HCT116 (cell line): ENCODE measurements at regions not wholly inside any gene's neighbourhood (a gene's known extent, or its start where the extent isn't known, plus 50 kb on each side); places are given as distances from the start of the nearest gene placed in this dataset.

Source experiments
- ATAC-seq: fragments of 200-7000 bp; cut with Tn5 transposase; 2 replicates; pipeline ENCODE4 v1.9.1; 2020; ENCODE audit warnings: mild to moderate bottlenecking, moderate library complexity
- BruUV-seq: library from RNA; stranded (reverse); fragments of 400-500 nt; replicated peaks from 2 replicates; lab custom pipeline; 2021; lab: Mats Ljungman, UMichigan
- CTCF ChIA-PET: fragments of 300-600 bp; sonication (Branson Sonifier 250); formaldehyde crosslinking; loops from one replicate; lab custom pipeline; 2021; ENCODE audit warnings: antibody characterized with exemption; lab: Charles Lee
- POLR2A ChIA-PET: fragments of 300-600, 350-600 bp; sonication (Branson Sonifier 250); formaldehyde crosslinking; loops from one replicate; lab custom pipeline; 2021; ENCODE audit warnings: antibody characterized with exemption; lab: Charles Lee
- RAD21 ChIA-PET, 2 experiments: fragments of 300-600 bp; sonication (Branson Sonifier 250); formaldehyde crosslinking; loops; one replicate each; lab custom pipeline; 2023; ENCODE audit warnings: low total read pairs in 2 of 2; ENCODE audit not compliant: uncharacterized antibody in 2 of 2, unreplicated experiment in 2 of 2, low non-redundant PET in 1 of 2; lab: Charles Lee
- DNase-seq: peaks from one replicate; pipeline ENCODE4 v3.0.0-alpha.2; 2010; ENCODE audit warnings: low read depth, low spot score
- H2AFZ ChIP-seq: fragments of 200-600 bp; shearing (Covaris generic), sonication (generic); 2 replicates; pipeline ENCODE4 v1.6.1; 2017; ENCODE audit warnings: low read depth, mixed run types, mixed read lengths, antibody characterized with exemption, low read length; ENCODE audit not compliant: poor library complexity, severe bottlenecking
- H3K27ac ChIP-seq: 2 replicates; pipeline ENCODE4 v1.5.1; 2012; ENCODE audit warnings: low read depth, low read length
- H3K27me3 ChIP-seq: fragments of 200-600 bp; sonication (generic); 2 replicates; pipeline ENCODE4 v1.6.1; 2016; ENCODE audit warnings: mixed run types, low read length, mixed read lengths; ENCODE audit not compliant: insufficient read depth
- H3K36me3 ChIP-seq, 2 experiments: fragments of 200-500 bp in 1 of 2; fragments of 200-600 bp in 1 of 2; sonication (Bioruptor generic) in 1 of 2; sonication (generic) in 1 of 2; 2 replicates each; pipeline versions ENCODE4 v1.5.1 to v1.6.1; 2014 to 2016; ENCODE audit warnings: low read length in 2 of 2, inconsistent platforms in 1 of 2, mixed read lengths in 1 of 2, mixed run types in 1 of 2; ENCODE audit not compliant: insufficient read depth in 2 of 2, control insufficient read depth in 1 of 2
- H3K4me1 ChIP-seq, 2 experiments: fragments of 200-600 bp in 1 of 2; sonication (generic) in 1 of 2; 2 replicates each; pipeline versions ENCODE4 v1.5.1 to v1.6.1; 2012 to 2017; ENCODE audit warnings: low read length in 2 of 2, inconsistent platforms in 1 of 2, mild to moderate bottlenecking in 1 of 2, mixed read lengths in 1 of 2, mixed run types in 1 of 2, moderate library complexity in 1 of 2; ENCODE audit not compliant: insufficient read depth in 2 of 2, control insufficient read depth in 1 of 2
- H3K4me2 ChIP-seq: fragments of 200-600 bp; sonication (generic); 2 replicates; pipeline ENCODE4 v1.6.1; 2017; ENCODE audit warnings: mixed run types, low read length, mixed read lengths
- H3K4me3 ChIP-seq, 2 experiments: fragments of 200-600 bp in 1 of 2; sonication (generic) in 1 of 2; replicated peaks in 1 of 2; 2 replicates each; pipeline ENCODE4 v1.5.1; 2011 to 2016; ENCODE audit warnings: low read length in 2 of 2, control low read depth in 1 of 2, low read depth in 1 of 2, mild to moderate bottlenecking in 1 of 2, mixed read lengths in 1 of 2, mixed run types in 1 of 2
- H3K79me2 ChIP-seq: fragments of 200-600 bp; sonication (generic); 2 replicates; pipeline ENCODE4 v1.6.1; 2017; ENCODE audit warnings: mild to moderate bottlenecking, mixed run types, low read length, moderate library complexity, mixed read lengths; ENCODE audit not compliant: insufficient read depth
- H3K9ac ChIP-seq: fragments of 200-600 bp; sonication (generic); 2 replicates; pipeline ENCODE4 v1.6.1; 2016; ENCODE audit warnings: low read length, mixed read lengths
- H3K9me2 ChIP-seq: fragments of 200-600 bp; sonication (generic), shearing (Covaris generic); 2 replicates; pipeline ENCODE4 v1.6.1; 2017; ENCODE audit warnings: mixed run types, mild to moderate bottlenecking, moderate library complexity; ENCODE audit not compliant: insufficient read depth
- H3K9me3 ChIP-seq, 2 experiments: fragments of 200-500 bp in 1 of 2; fragments of 200-600 bp in 1 of 2; sonication (Bioruptor generic) in 1 of 2; sonication (generic) in 1 of 2; 2 replicates each; pipeline ENCODE4 v1.6.1; 2014 to 2017; ENCODE audit warnings: low read length in 2 of 2, mixed read lengths in 2 of 2, inconsistent platforms in 1 of 2, low read depth in 1 of 2, mild to moderate bottlenecking in 1 of 2, mixed run types in 1 of 2, moderate library complexity in 1 of 2; ENCODE audit not compliant: control insufficient read depth in 1 of 2, insufficient read depth in 1 of 2
- H4K20me1 ChIP-seq: fragments of 200-600 bp; sonication (generic), shearing (Covaris generic); 2 replicates; pipeline ENCODE4 v1.6.1; 2017; ENCODE audit warnings: mixed run types, mild to moderate bottlenecking, moderate library complexity; ENCODE audit not compliant: insufficient read depth
- ATF3 ChIP-seq: IDR thresholded peaks from 2 replicates; pipeline ENCODE4 v1.6.1; 2012
- CEBPB ChIP-seq: IDR thresholded peaks from 2 replicates; pipeline ENCODE4 v1.6.1; 2012; ENCODE audit warnings: low read depth
- CTCF ChIP-seq, 3 experiments: fragments of 200-600 bp in 1 of 3; sonication (generic) in 1 of 3; IDR thresholded peaks in 2 of 3; conservative IDR thresholded peaks in 1 of 3; 2 replicates each; pipeline ENCODE4 v1.5.1; 2012 to 2017; ENCODE audit warnings: low read depth in 2 of 3, low read length in 2 of 3, antibody characterized with exemption in 1 of 3, borderline replicate concordance in 1 of 3, control low read depth in 1 of 3, mild to moderate bottlenecking in 1 of 3, mixed read lengths in 1 of 3, mixed run types in 1 of 3, moderate library complexity in 1 of 3; ENCODE audit not compliant: insufficient read depth in 1 of 3
- EGR1 ChIP-seq: IDR thresholded peaks from 2 replicates; pipeline ENCODE4 v1.6.1; 2012; ENCODE audit warnings: low read depth
- ELF1 ChIP-seq: IDR thresholded peaks from 2 replicates; pipeline ENCODE4 v1.6.1; 2012; ENCODE audit warnings: low read depth, borderline replicate concordance
- EZH2 ChIP-seq: fragments of 200-600 bp; sonication (generic); IDR thresholded peaks from 2 replicates; pipeline ENCODE4 v1.6.1; 2017; ENCODE audit warnings: antibody characterized with exemption, mixed run types
- EZH2phosphoT487 ChIP-seq: fragments of 200-600 bp; IDR thresholded peaks from 2 replicates; pipeline ENCODE4 v1.6.1; 2018; ENCODE audit warnings: antibody characterized with exemption, borderline replicate concordance
- FOSL1 ChIP-seq: IDR thresholded peaks from 2 replicates; pipeline ENCODE4 v1.6.1; 2012; ENCODE audit warnings: low read depth
- MAX ChIP-seq: IDR thresholded peaks from 2 replicates; pipeline ENCODE4 v1.6.1; 2012
- SP1 ChIP-seq: IDR thresholded peaks from 2 replicates; pipeline ENCODE4 v1.6.1; 2012; ENCODE audit warnings: low read depth
- SRF ChIP-seq: IDR thresholded peaks from 2 replicates; pipeline ENCODE4 v1.6.1; 2012; ENCODE audit warnings: low read depth
- TCF7L2 ChIP-seq: IDR thresholded peaks from 2 replicates; pipeline ENCODE4 v1.7.0; 2011; ENCODE audit warnings: borderline replicate concordance, inconsistent platforms; ENCODE audit not compliant: insufficient read depth, insufficient read length; ENCODE audit errors: extremely low read depth
- ZNF274 ChIP-seq: fragments of 200-500 bp; sonication (Bioruptor generic); IDR thresholded peaks from 2 replicates; pipeline ENCODE4 v1.6.1; 2014; ENCODE audit warnings: mild to moderate bottlenecking, low read depth, low read length, inconsistent platforms
- intact Hi-C: fragments of 100-400 bp; cut with micrococcal nuclease; formaldehyde crosslinking; loops from 2 replicates; pipeline ENCODE4 v1.10.0; 2022

GRCh38 chr16:86740298-86740697, 161.9 kb downstream of the FOXL1 start:
- ATAC-seq (no peak), DNase-seq (no peak)
- TF ChIP-seq ZNF274 (no peak), ATF3 (no peak), ELF1 (no peak), CEBPB (no peak), MAX (no peak), SP1 (no peak), EZH2phosphoT487 (no peak), SRF (no peak), FOSL1 (no peak)
- H3K27me3 ChIP-seq: no peaks in the 10 kb centered on the region; the same call in 1 of the 2 replicates
- BruUV-seq: no TSS peak
- no peak overlapping the region for H2AFZ ChIP-seq
- H3K27ac ChIP-seq: no peak overlapping the region
- POLR2A ChIA-PET: no interaction called here
- H4K20me1 ChIP-seq: no peaks in the 10 kb centered on the region
- H3K9ac ChIP-seq: no peak overlapping the region
- RAD21 ChIA-PET: no interaction called here
- CTCF ChIA-PET: no interaction called here
- intact Hi-C loops: no loop called here
- no peaks in the 10 kb centered on the region for H3K9me2 ChIP-seq
- H3K79me2 ChIP-seq: no peaks in the 10 kb centered on the region
- peaks cover 2 to 7% of the 10 kb centered on the region in 2 experiments; a peak in 3 of 4 replicates for H3K4me1 ChIP-seq
- H3K9me3 ChIP-seq: no peaks in the 10 kb centered on the region
- H3K4me2 ChIP-seq: no peak overlapping the region
- H3K4me3 ChIP-seq: no peak overlapping the region
- no peaks in the 10 kb centered on the region for H3K36me3 ChIP-seq

GRCh38 chr16:86740906-86741799, 162.8 kb downstream of the FOXL1 start:
- ATAC-seq (no peak), DNase-seq (no peak)
- Histone ChIP-seq H3K4me2 (peak overlapping the region; percentile 16; the same call in 1 of the 2 replicates), H3K79me2 (no peaks in the 10 kb centered on the region), H4K20me1 (no peaks in the 10 kb centered on the region), H2AFZ (no peak overlapping the region), H3K27me3 (no peaks in the 10 kb centered on the region; the same call in 1 of the 2 replicates), H3K9me2 (no peaks in the 10 kb centered on the region), H3K9ac (no peak overlapping the region), H3K9me3 (no peaks in the 10 kb centered on the region), H3K4me3 (no peak overlapping the region), H3K4me1 (peaks cover 2 to 7% of the 10 kb centered on the region in 2 experiments; a peak in 3 of 4 replicates), H3K36me3 (no peaks in the 10 kb centered on the region), H3K27ac (no peak overlapping the region)
- intact Hi-C loops: no loop called here
- ChIA-PET CTCF (no interaction called here), POLR2A (no interaction called here), RAD21 (no interaction called here)
- BruUV-seq: no TSS peak
- TF ChIP-seq TCF7L2 (no peak), FOSL1 (no peak), EZH2 (no peak), EGR1 (no peak), CEBPB (no peak), EZH2phosphoT487 (no peak), CTCF (IDR thresholded peaks at IDR 0.05 in 2 of 3, conservative IDR thresholded peaks at IDR 0.05 in 1 of 3; ENCODE audit: borderline replicate concordance in 1 of 3, insufficient read depth in 1 of 3, low read depth in 2 of 3, low read length in 2 of 3) (no peak)
